A549 (cell line): ENCODE measurements at regions not wholly inside any gene's neighbourhood (a gene's known extent, or its start where the extent isn't known, plus 50 kb on each side); places are given as distances from the start of the nearest gene placed in this dataset.

Experiments
- CTCF ChIP-seq: fragments of >200 bp; sonication (Bioruptor Twin); formaldehyde crosslinking; IDR thresholded peaks from 3 replicates; pipeline ENCODE4 v1.5.1; 2016
- ESRRA ChIP-seq: fragments of 150-350 bp; IDR thresholded peaks from 2 replicates; pipeline ENCODE4 v1.6.1; 2014; ENCODE audit warnings: mild to moderate bottlenecking, low read length, borderline replicate concordance
- FOSL2 ChIP-seq, 2 experiments: fragments of 450-650 bp in 1 of 2; fragments of >200 bp in 1 of 2; sonication (Bioruptor Twin) in 1 of 2; formaldehyde crosslinking; IDR thresholded peaks; 2 replicates each; pipeline versions ENCODE4 v1.5.0 to v1.6.1; 2016 to 2020; ENCODE audit warnings: mild to moderate bottlenecking in 1 of 2, moderate library complexity in 1 of 2
- JUN ChIP-seq, 2 experiments: fragments of >200 bp; sonication (Bioruptor Twin); formaldehyde crosslinking; IDR thresholded peaks; 2 replicates in 1 of 2; 3 replicates in 1 of 2; pipeline ENCODE4 v1.6.1; 2016 to 2017
- POLR2A ChIP-seq: IDR thresholded peaks from 2 replicates; pipeline ENCODE4 v1.6.1; 2012; ENCODE audit warnings: mild to moderate bottlenecking, low read length
- REST ChIP-seq: fragments of 200-600 bp; sonication (generic); IDR thresholded peaks from 2 replicates; pipeline ENCODE4 v1.6.1; 2016; ENCODE audit warnings: antibody characterized with exemption, mild to moderate bottlenecking, moderate library complexity
- RFX5 ChIP-seq: fragments of 450-650 bp; IDR thresholded peaks from 2 replicates; pipeline ENCODE4 v1.7.1; 2014; ENCODE audit warnings: antibody characterized with exemption, mild to moderate bottlenecking, moderate library complexity
- RNF2 ChIP-seq: fragments of 200-600 bp; sonication (generic); IDR thresholded peaks from 2 replicates; pipeline ENCODE4 v1.6.1; 2016; ENCODE audit warnings: low read depth, mild to moderate bottlenecking, antibody characterized with exemption, moderate library complexity, borderline replicate concordance
- USF2 ChIP-seq: fragments of 450-650 bp; IDR thresholded peaks from 2 replicates; pipeline ENCODE4 v1.6.1; 2014; ENCODE audit warnings: antibody characterized with exemption

GRCh38 chr3:106088899-106089298 lies 220.1 kb upstream of the CBLB start:
- TF ChIP-seq POLR2A = no peak
- no peak for TF ChIP-seq CTCF
- TF ChIP-seq REST = no peak
- TF ChIP-seq JUN (IDR thresholded peaks at IDR 0.05) = no peak
- TF ChIP-seq FOSL2 (IDR thresholded peaks at IDR 0.05) = no peak
- no peak for TF ChIP-seq FOSL2 (CRISPR knock-in tag; IDR thresholded peaks at IDR 0.05)
- no peak for TF ChIP-seq ESRRA
- no peak for TF ChIP-seq USF2
- TF ChIP-seq RFX5 = no peak
- no peak for TF ChIP-seq RNF2
